ENCODE measurements at regions not wholly inside any gene's neighbourhood (a gene's known extent, or its start where the extent isn't known, plus 50 kb on each side); places are given as distances from the start of the nearest gene placed in this dataset.

DNA sequence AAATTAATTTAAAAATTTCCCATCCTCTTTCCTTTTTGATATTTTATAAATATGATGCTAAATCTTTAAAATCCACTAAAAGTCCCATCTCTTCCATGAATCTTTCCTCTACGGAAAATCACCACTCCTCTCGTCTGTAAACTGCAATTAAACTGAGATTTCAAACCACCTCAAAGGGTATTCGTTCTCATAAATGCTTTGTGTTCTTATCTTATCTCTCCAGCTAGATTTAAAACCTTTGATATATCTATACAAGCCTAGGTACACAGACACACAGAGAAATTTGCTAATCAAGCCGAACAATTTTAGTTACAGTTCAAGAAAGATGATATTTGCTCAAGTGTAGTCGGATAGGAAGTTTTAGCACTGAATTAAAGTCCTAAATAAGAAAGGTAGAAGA is 214.6 kb upstream of the PRDM1 start:
- ChIA-PET CTCF (no interaction called here), POLR2A (no interaction called here)
- Histone ChIP-seq H3K9me1 (replicated peaks; ENCODE audit: control insufficient read depth, extremely low read depth, insufficient read depth, low read length) (no peaks in the 10 kb centered on the region), H3K4me2 (ENCODE audit: insufficient read depth, low read length) (no peak overlapping the region), H2AFZ (ENCODE audit: low read depth, low read length) (no peak overlapping the region), H3K4me1 (ENCODE audit: control insufficient read depth, extremely low read depth, insufficient read depth, low read length) (no peaks in the 10 kb centered on the region), H3K9me3 (replicated peaks; ENCODE audit: control insufficient read depth, insufficient read depth, low read length) (no peaks in the 10 kb centered on the region), H3K4me3 (replicated peaks in 1 of 3; ENCODE audit: insufficient read depth in 1 of 3, low read depth in 1 of 3, low read length in 3 of 3) (no peak overlapping the region), H3K79me2 (ENCODE audit: control insufficient read depth, insufficient read depth, low read length) (no peaks in the 10 kb centered on the region), H4K20me1 (replicated peaks; ENCODE audit: control insufficient read depth, extremely low read depth, insufficient read depth, low read length) (no peaks in the 10 kb centered on the region), H3K27me3 (ENCODE audit: control insufficient read depth in 2 of 2, insufficient read depth in 2 of 2, low read length in 2 of 2) (no peaks in the 10 kb centered on the region), H3K9ac (replicated peaks; ENCODE audit: extremely low read depth, insufficient read depth, low read length) (no peak overlapping the region), H3K36me3 (ENCODE audit: control insufficient read depth in 2 of 2, extremely low read depth in 1 of 2, insufficient read depth in 2 of 2, low read length in 2 of 2) (no peaks in the 10 kb centered on the region), H3K27ac (ENCODE audit: insufficient read depth, low read depth, low read length) (no peak overlapping the region)
- dilution Hi-C loops (cut with MboI; ENCODE audit: extremely low pct_ligation_motif_present, low sequenced_read_pairs) (no loop called here), intact Hi-C loops (cut with micrococcal nuclease) (no loop called here)
- FAIRE-seq (no peak), DNase-seq (ENCODE audit: low read depth, low spot score) (no peak)
- TF ChIP-seq GATA2 (IDR thresholded peaks at IDR 0.05; ENCODE audit: insufficient read depth, insufficient read length, low read depth, low read length) (no peak), JUN (IDR thresholded peaks at IDR 0.05; ENCODE audit: borderline replicate concordance, insufficient read depth, insufficient read length, low read depth) (no peak), POLR2A (IDR thresholded peaks at IDR 0.05; ENCODE audit: low read depth, low read length) (no peak), POLR2AphosphoS5 (IDR thresholded peaks at IDR 0.05; ENCODE audit: insufficient read depth, low read depth, low read length) (no peak), FOS (IDR thresholded peaks at IDR 0.05; ENCODE audit: borderline replicate concordance, insufficient read depth, low read length) (no peak), EZH2 (IDR thresholded peaks at IDR 0.05; ENCODE audit: borderline replicate concordance, low read depth, low read length, severe bottlenecking) (no peak), MYC (IDR thresholded peaks at IDR 0.05; ENCODE audit: low read depth, low read length) (no peak)
- TF ChIP-seq, protein P1, sequence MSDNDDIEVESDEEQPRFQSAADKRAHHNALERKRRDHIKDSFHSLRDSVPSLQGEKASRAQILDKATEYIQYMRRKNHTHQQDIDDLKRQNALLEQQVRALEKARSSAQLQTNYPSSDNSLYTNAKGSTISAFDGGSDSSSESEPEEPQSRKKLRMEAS (IDR thresholded peaks at IDR 0.05; ENCODE audit: insufficient read depth, insufficient read length) = no peak
- TF ChIP-seq, protein P2, sequence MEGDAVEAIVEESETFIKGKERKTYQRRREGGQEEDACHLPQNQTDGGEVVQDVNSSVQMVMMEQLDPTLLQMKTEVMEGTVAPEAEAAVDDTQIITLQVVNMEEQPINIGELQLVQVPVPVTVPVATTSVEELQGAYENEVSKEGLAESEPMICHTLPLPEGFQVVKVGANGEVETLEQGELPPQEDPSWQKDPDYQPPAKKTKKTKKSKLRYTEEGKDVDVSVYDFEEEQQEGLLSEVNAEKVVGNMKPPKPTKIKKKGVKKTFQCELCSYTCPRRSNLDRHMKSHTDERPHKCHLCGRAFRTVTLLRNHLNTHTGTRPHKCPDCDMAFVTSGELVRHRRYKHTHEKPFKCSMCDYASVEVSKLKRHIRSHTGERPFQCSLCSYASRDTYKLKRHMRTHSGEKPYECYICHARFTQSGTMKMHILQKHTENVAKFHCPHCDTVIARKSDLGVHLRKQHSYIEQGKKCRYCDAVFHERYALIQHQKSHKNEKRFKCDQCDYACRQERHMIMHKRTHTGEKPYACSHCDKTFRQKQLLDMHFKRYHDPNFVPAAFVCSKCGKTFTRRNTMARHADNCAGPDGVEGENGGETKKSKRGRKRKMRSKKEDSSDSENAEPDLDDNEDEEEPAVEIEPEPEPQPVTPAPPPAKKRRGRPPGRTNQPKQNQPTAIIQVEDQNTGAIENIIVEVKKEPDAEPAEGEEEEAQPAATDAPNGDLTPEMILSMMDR (IDR thresholded peaks at IDR 0.05; ENCODE audit: extremely low read depth in 1 of 2, insufficient read depth in 1 of 2, low read depth in 1 of 2, low read length in 2 of 2) = no peak
- no TSS peak for BruUV-seq (replicated peaks)
